DMS 273 (cell line): ENCODE measurements at regions not wholly inside any gene's neighbourhood (a gene's known extent, or its start where the extent isn't known, plus 50 kb on each side); places are given as distances from the start of the nearest gene placed in this dataset.
A peak's percentile ranks its signal among the peaks of the same experiment; 100 is the strongest.
"Not testable (repeated sequence)": the region's sequence is repeated elsewhere in the genome, so short reads cannot be mapped to it uniquely, and the experiment has no call there.

ENCODE experiments used
- DNase-seq: peaks from one replicate; lab custom pipeline; 2025; ENCODE audit not compliant: unreplicated experiment; lab: John Stamatoyannopoulos, UW

DNA sequence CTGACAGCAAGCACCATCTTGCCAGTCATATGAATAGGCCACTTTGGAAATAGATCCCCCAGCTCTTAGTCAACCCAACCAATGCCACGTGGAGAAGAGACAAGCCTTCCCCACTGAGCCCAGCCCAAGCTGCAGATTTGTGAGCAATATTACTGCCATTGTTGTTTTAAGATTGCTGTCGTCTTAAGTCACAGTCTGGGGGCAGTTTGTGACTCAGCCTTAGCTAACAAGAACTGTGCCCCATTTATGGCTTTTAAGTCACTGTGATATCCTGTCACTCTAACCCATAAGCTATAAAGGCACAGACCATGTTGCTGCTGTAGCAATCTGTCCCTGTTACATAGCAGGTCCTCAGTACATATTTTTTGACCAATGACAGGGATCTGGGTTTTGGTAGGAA, 464.2 kb downstream of the MED13L start:
- DNase-seq, result no peak

DNA sequence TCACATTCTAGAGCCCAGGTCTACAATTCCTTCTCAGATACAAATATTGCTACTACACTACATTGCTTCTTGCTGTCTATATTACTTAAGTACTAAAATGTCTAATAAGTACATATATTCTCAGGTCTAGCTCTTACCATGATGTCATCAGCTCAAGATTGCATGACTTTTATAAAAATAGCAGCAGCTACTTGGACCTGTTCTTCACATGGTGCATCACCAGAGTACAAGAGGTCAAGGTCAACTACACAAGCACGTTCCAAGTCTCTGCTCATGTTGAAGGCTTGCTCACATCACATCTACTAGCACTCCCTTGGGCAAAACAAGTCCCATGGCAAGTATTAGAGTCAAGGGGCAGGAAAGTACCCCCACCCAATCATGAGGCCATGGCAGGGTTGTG, 465.6 kb downstream of the MED13L start:
- DNase-seq, result no peak

GRCh38 chr12:115811045-115811444, 466.4 kb downstream of the MED13L start:
- DNase-seq, result no peak

DNA sequence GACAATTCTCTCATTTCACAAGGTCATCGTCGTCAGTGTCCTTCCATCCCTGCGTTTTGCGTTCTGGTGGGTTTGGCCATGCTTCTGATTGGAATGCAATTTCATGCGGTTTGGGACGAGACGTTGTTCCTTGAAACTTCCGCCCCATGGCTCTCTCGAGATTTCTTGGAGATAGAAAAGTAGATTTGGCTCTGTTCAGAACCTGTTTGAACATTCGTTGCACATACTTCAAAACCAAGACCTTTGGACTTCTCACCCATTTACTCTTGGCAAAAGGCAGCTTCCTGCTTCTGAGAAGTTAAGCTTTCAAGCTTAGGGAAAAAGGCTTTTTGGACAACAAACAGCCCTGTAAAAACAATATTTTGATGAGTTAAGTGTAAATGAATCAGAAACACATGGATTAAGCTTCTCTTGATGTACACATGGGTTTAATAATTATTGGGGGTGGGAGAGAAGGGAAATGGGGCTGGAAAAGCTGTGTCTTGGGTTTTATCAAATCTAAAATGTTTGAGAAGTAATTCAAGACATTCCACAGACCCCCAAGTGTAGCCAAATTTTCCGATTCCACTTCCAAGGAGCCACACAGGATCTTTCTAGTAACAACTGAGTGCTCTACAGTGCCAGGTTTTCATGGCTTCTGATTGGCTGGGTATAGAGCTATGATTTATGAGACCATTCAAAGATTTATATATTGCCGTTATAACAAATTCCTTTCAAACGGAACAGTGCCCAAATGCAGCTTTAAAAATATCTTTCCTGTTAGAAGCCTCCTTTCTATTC, 467.2 kb downstream of the MED13L start:
- DNase-seq, result no peak

- no peak for DNase-seq
Observed at GRCh38 chr12:115806000-115806399, 471.5 kb downstream of the MED13L start.

- no peak for DNase-seq
Observed at GRCh38 chr12:115802767-115803166, 474.7 kb downstream of the MED13L start.

DNA sequence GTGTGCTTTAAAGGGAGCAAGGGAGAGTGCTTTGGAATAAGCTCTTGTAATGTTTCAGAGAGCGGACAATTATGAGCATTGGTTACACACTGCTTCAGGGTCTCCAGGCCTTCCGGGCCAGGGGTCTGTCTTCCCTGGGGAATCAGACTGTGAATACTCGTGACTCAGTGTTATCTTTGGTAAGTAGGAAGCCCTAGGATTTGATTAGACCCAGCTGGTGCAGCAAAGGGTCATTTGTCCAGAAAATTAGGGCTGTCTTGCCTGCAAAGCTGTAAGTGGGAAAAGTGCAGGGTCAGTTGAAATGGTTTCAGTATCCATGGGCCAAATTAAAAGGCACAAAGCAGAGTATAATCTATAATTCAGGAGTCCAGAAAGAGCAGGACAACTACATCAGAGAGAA, 475.6 kb downstream of the MED13L start:
- DNase-seq, result no peak

- peak; percentile 4 for DNase-seq
Observed at GRCh38 chr12:115799610-115800009, 477.9 kb downstream of the MED13L start.

GRCh38 chr12:115798309-115798917, 479.1 kb downstream of the MED13L start:
- DNase-seq, result no peak

DNA sequence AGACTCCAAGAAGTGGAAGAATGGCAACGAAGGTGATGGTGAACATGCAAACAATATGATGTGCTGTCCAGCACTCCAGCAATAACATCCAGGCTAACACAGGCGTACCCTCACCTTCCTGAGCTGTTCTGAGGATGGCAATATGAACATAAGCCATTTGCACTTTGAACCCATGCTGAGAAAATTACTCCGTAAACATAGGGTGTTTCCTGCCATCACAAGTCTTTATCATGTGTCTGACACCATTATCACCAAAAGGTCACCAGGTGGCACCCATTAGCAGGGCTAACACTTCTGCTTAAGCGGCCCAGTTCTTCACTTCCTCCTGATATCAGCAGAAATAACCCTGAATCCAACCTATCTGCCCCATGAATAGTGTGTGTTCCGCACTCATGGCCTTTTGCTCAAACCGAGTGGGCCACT, 482.8 kb downstream of the MED13L start:
- peak; percentile 1 for DNase-seq

DNA sequence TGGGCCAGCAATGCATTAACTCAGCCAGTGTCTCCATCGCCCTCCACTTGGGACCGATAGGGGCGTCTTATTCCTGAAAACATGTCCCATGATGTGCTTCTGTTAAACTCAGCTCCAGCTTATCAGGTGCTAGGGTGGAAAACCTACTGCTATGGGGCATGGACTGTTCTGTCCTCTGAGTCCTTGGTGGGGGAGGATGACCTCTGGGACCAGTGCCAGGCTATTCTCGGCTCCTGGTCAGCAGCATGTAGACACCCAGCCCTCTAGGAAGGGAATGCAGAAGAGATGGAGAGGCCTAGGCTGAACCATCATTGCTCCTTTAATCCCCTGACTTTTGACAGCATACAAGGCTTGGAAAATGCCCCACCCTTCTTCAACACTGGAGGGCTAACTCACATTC, 486.2 kb downstream of the MED13L start:
- no peak for DNase-seq

DNA sequence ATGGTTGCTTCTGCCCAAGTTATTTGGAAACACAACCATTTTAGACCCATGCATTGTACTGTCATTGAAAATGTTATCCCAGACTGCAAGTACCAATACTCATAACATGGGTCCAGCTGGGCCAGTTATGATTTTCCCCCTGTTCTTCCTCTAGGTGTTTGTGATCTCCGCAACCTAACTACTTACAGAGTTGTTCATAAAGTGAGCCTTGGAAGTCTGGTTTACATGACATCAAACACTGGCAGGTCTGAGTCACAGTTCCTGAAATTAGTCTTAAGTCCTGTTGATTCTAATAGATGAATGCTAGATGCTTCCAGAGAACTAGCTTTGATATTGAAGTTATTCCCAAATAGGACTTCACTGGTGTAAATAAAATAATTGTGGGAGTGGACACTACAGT, 487.0 kb downstream of the MED13L start:
- no peak for DNase-seq

DNA sequence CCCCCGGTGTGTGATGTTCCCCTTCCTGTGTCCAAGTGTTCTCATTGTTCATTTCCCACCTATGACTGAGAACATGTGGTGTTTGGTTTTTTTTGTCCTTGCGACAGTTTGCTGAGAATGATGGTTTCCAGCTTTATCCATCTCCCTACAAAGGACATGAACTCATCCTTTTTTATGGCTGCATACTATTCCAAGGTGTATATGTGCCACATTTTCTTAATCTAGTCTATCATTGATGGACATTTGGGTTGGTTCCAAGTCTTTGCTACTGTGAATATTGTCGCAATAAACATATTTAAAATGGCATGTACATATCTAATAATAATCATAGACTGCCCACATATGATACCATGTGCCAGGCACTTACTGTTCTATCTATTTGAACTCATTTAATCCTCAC, 491.0 kb downstream of the MED13L start:
- DNase-seq, result not testable (repeated sequence)

GRCh38 chr12:115785548-115785947, 491.9 kb downstream of the MED13L start:
- no peak for DNase-seq

DNA sequence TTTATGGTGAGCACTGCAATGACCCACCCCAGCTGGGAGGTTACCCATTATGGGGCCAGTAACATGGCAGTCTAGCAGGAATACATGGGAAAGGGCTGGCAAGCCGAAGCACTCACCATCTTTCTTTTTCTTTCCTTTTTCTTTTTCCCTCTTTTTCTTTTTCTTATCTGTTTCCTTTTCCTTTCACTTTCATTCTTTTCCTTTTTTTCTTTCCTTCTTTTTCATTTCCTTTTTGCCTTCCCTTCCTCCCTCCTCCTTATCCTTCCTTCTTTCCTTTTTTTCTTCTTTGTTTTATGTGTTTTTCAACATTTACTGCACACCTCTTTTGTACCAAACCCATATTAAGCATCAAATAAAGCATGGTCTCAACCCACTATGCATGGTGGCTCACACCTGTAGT, 501.1 kb downstream of the MED13L start:
- no peak for DNase-seq

DNA sequence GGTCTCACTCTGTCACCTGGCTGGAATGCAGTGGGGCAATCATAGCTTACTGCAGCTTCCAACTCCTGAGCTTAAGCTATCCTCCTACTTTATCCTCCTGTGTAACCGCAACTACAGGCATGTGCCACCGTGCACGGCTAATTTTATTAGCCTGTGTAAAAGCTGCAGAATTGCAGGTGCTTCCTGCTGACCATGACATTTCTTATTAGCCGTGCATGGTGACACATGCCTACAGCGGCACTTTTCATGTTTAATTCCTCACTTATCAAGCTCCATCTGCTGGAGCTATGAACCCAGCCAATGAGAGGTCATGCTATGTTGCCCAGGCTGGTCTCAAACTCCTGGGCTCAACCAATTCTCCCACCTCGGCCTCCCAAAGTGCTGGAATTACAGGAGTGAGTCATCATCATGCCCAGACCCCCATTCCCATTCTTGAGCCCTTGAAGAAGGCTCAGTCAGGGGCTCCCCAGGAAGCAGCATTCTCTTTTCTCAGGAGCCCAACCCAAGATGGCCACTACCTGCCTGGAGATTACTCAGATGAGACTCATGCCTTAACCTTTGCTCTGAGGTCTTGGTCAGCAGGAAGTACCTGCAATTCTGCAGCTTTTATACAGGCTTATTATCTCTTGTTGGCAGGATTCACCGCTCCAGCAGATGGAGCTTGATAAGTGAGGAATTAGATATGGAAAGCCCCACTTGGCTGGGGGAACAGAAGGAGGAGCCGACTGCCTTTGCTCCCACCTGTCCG, 503.2 kb downstream of the MED13L start:
- DNase-seq, result peak; percentile 8

DNA sequence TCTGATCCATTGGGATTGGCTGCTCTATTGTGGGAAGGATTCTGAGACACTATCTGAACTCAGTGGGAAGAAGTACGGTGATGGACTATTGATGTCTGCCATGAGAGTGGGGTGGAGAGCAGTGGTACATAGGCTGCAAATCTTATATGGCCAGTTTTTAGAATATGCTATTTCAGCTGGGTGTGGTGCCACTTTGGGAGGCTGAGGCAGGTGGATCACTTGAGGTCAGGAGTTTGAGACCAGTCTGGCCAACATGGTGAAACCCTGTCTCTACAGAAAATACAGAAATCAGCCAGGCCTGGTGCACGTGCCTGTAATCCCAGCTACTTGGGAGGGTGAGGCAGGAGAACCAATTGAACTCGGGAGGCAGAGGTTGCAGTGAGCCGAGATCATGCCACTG, 505.9 kb downstream of the MED13L start:
- no peak for DNase-seq

DNA sequence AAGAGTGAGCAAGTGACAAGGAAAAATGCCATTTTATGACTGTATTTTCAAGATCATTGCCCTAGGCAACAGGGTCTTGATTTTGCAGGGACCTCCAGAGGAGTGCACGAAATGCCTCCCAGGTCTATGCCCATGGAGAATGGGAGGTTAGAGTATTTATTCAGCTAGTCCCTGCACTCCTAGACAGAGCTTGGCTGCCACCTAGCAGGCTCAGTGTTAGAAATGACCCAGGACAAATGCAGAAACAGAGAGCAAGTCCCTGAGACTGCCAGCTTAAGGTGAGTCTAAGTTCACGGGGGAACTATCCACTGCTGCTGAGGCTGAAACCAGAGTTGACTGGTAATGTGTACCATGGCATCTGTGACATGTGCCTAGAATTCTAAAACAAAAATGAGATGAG, 506.4 kb downstream of the MED13L start:
- peak; percentile 2 for DNase-seq

DNA sequence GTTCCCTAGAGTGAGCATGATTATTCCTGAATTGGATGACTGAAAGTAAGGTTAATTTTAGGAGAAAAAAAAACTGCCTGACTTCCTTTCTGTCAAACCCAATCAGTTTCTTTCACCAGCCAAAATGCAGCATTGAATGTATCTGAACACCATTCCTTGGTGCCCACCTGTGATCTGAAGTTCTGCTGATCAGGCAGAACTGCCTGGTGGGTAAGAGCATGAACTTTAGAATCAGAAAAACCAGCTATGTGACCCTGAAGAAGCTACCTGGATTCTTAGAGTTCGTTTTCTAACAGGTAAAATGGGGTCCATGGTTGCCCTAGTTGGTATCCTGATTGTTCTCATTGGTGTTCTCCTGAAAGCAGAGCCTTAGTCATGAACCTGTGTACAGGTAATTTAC, 506.9 kb downstream of the MED13L start:
- DNase-seq, result no peak

GRCh38 chr12:115767916-115768315, 509.6 kb downstream of the MED13L start:
- no peak for DNase-seq

DNA sequence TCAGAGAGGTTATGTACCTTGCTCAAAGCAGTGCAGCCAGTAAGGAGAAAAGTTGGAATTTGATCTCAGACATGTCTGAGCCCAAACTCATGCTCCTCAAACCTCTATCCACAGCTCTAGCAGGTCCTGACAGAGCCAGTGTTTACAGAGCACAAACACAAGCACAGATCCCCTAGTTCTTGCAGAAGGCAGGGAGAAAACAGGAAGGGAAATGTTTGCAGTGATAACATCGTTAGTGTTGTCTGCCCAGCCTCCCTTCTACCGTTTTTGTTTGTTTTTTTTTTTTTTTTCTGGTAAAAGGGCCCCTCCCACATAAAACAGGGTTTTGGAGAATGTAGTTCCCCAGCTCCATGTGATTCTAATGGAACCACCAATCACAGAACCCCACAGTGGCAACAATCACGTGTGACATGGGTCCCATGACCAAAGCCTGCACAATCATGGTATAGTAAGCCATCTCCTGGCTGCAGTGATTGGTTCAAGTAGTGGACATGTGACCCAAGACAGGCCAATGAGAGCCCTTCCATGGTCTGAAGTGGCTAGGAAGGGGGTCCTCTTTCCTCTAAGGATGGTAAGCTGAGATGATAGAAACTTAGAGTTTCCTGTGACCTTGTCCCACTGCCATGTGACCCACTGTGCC, 513.4 kb downstream of the MED13L start:
- DNase-seq, result no peak

GRCh38 chr12:115763376-115763775, 514.1 kb downstream of the MED13L start:
- no peak for DNase-seq
